Transverse colon (tissue), 4 donors: ENCODE measurements at regions not wholly inside any gene's neighbourhood (a gene's known extent, or its start where the extent isn't known, plus 50 kb on each side); places are given as distances from the start of the nearest gene placed in this dataset.

ENCODE experiments used
- DNase-seq: peaks from one replicate; pipeline ENCODE4 v3.0.0-alpha.2; 2019
- H3K27ac ChIP-seq, 4 donors: fragments of 200-600 bp; sonication (generic); 2 replicates each; pipeline ENCODE4 v1.5.1; 2016 to 2018; ENCODE audit warnings: inconsistent platforms in 4 of 4
- H3K27me3 ChIP-seq: fragments of 200-600 bp; sonication (generic); 2 replicates; pipeline ENCODE4 v1.5.1; 2017; ENCODE audit warnings: inconsistent platforms
- H3K36me3 ChIP-seq, 4 donors: fragments of 200-600 bp; sonication (generic); 2 replicates each; pipeline ENCODE4 v1.5.1; 2017 to 2019; ENCODE audit warnings: inconsistent platforms in 4 of 4
- H3K4me1 ChIP-seq, 4 donors: fragments of 200-600 bp; sonication (generic); 2 replicates each; pipeline ENCODE4 v1.5.1; 2017 to 2020; ENCODE audit warnings: inconsistent platforms in 4 of 4
- H3K4me3 ChIP-seq, 4 donors: fragments of 200-600 bp; sonication (generic); 1 replicate in 1 of 4; 2 replicates in 3 of 4; pipeline versions ENCODE4 v1.5.1 to v1.6.1; 2017 to 2019; ENCODE audit warnings: inconsistent platforms in 4 of 4
- H3K9me3 ChIP-seq, 2 donors: fragments of 200-600 bp; sonication (generic); 2 replicates each; pipeline ENCODE4 v1.5.1; 2017 to 2019; ENCODE audit warnings: inconsistent platforms in 2 of 2
- EP300 ChIP-seq: sonication (generic); formaldehyde crosslinking; IDR thresholded peaks from one replicate; pipeline ENCODE4 v1.6.1; 2017; ENCODE audit warnings: antibody characterized with exemption, low read depth
- POLR2A ChIP-seq: fragments of 450-650 bp; IDR thresholded peaks from one replicate; pipeline ENCODE4 v1.6.1; 2016; ENCODE audit warnings: antibody characterized with exemption, mild to moderate bottlenecking, moderate library complexity
- POLR2AphosphoS5 ChIP-seq, 3 donors: sonication (generic); formaldehyde crosslinking; IDR thresholded peaks; one replicate each; pipeline ENCODE4 v1.6.1; 2016; ENCODE audit warnings: antibody characterized with exemption in 3 of 3
- WGBS, 2 donors: methylation state at CpG; one replicate each; pipeline ENCODE4 v1.1.5; 2018; ENCODE audit warnings: low coverage in 1 of 2; 5-methylcytosine and 5-hydroxymethylcytosine counted together
- in situ Hi-C, 4 donors: fragments of 200-750 bp; cut with MboI; loops; one replicate each; pipeline versions ENCODE4 v1.15.0 to v1.15.1; 2017; ENCODE audit warnings: low sequenced_read_pairs in 3 of 4, low pct_ligation_motif_present in 1 of 4, low pct_unique_long_range_greater_than_20kb in 1 of 4
- intact Hi-C: fragments of 100-400 bp; cut with DNase I; formaldehyde crosslinking; loops from one replicate; pipeline ENCODE4 v1.15.1; 2023; ENCODE audit warnings: low total_unique reads
- TF ChIP-seq, protein P1 (sequence below), 5 experiments: fragments of 200-600 bp in 3 of 5; fragments of 450-650 bp in 2 of 5; sonication (generic) in 3 of 5; IDR thresholded peaks; 1 replicate in 2 of 5; 2 replicates in 3 of 5; pipeline ENCODE4 v1.5.1; 2016 to 2017; ENCODE audit warnings: antibody characterized with exemption in 5 of 5, inconsistent platforms in 3 of 5, mild to moderate bottlenecking in 2 of 5, moderate library complexity in 1 of 5

DNA sequence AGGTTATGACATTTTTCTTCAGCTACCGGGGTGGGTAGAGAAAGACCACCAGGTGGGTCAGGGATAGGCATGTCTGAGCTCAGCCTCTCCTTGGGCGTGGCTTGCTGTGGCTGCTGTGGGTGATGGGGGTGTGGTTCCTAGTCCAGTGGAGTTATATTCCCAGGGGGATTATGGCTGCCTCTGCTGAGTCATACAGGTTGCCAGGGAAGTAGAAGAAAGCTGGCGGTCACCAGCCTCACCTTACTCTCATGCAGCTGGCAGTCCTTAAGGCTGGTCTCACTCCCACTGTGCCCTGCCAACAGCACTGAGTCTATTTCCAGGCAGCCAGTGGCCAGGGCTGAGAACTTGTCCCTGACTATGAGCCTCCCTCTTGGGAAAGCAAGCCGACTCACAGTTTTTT is 130.0 kb downstream of the SCP2D1 start:
- TF ChIP-seq POLR2AphosphoS5 (IDR thresholded peaks at IDR 0.05) = no peak
- no peak for TF ChIP-seq EP300
- TF ChIP-seq, protein P1, sequence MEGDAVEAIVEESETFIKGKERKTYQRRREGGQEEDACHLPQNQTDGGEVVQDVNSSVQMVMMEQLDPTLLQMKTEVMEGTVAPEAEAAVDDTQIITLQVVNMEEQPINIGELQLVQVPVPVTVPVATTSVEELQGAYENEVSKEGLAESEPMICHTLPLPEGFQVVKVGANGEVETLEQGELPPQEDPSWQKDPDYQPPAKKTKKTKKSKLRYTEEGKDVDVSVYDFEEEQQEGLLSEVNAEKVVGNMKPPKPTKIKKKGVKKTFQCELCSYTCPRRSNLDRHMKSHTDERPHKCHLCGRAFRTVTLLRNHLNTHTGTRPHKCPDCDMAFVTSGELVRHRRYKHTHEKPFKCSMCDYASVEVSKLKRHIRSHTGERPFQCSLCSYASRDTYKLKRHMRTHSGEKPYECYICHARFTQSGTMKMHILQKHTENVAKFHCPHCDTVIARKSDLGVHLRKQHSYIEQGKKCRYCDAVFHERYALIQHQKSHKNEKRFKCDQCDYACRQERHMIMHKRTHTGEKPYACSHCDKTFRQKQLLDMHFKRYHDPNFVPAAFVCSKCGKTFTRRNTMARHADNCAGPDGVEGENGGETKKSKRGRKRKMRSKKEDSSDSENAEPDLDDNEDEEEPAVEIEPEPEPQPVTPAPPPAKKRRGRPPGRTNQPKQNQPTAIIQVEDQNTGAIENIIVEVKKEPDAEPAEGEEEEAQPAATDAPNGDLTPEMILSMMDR (IDR thresholded peaks at IDR 0.05) = no peak
- TF ChIP-seq POLR2A = no peak
- peaks cover 0 to 3% (median 0%) of the 10 kb centered on the region in 4 donors for H3K4me1 ChIP-seq
- intact Hi-C loops = no loop called here
- no peaks in the 10 kb centered on the region for H3K27me3 ChIP-seq
- H3K4me3 ChIP-seq = no peak overlapping the region
- in situ Hi-C loops = no loop called here
- H3K36me3 ChIP-seq = no peaks in the 10 kb centered on the region
- 77% methylated on average over 4 of the region's 4 CpGs; no CpG with 5 or more reads in 1 of the 2 donors for WGBS, 2 donors
- DNase-seq = no peak
- H3K9me3 ChIP-seq = no peaks in the 10 kb centered on the region
- no peak overlapping the region for H3K27ac ChIP-seq

DNA sequence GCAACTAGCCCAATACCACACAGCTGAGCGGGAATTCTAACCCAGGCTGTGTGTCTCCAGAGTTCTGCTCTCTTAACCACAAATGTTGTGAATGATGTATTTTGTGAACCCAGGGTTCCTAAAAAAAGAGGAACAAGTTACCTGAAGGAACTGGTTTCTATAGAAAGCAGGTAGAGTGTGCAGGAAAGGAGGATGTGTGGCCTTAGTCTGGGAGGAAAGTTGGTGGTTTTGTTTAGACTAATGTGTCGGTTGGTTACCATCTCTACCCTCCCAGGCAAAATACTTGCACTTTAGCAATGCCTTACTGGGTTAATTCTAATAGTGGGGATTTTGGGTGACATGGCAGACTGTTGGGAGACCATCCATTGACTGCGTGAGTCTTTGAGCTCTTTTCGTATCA is 143.3 kb downstream of the SCP2D1 start:
- intact Hi-C loops = no loop called here
- no peak for TF ChIP-seq EP300
- TF ChIP-seq POLR2AphosphoS5 (IDR thresholded peaks at IDR 0.05) = no peak
- TF ChIP-seq, protein P1 (IDR thresholded peaks at IDR 0.05) = no peak
- TF ChIP-seq POLR2A = no peak
- in situ Hi-C loops = no loop called here
- no peaks in the 10 kb centered on the region for H3K27me3 ChIP-seq
- DNase-seq = no peak
- no peaks in the 10 kb centered on the region for H3K4me1 ChIP-seq
- no peaks in the 10 kb centered on the region for H3K9me3 ChIP-seq
- WGBS, 2 donors = 86% methylated on average over 4 of the region's 4 CpGs
- no peaks in the 10 kb centered on the region for H3K36me3 ChIP-seq
- no peak overlapping the region for H3K4me3 ChIP-seq
- H3K27ac ChIP-seq = no peak overlapping the region

DNA sequence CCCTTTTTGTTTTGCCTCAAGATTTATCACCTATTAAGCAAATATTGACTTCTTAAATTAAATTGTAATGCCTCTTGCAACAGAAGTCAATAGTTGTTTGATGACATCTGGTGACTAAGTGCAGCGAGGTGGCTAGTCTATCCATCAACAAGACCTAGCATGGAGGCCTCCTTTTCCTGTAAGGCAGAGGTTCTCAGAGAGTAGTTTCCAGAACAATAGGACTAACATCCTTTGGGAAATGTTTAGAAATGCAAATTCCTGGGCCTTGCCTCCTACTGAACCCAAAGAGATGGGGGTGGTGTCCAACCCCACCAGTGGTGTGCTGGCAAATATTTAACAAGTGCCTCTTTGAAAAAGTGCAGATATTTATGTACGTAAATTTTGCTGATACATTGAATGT is 143.7 kb downstream of the SCP2D1 start:
- H3K4me3 ChIP-seq = no peak overlapping the region
- no peak overlapping the region for H3K27ac ChIP-seq
- 86 to 93% methylated on average over 2 of the region's 2 CpGs for WGBS, 2 donors
- no peaks in the 10 kb centered on the region for H3K4me1 ChIP-seq
- in situ Hi-C loops = no loop called here
- no peaks in the 10 kb centered on the region for H3K36me3 ChIP-seq
- no peak for DNase-seq
- TF ChIP-seq POLR2A (no peak), POLR2AphosphoS5 (IDR thresholded peaks at IDR 0.05) (no peak), EP300 (no peak)
- TF ChIP-seq, protein P1 (IDR thresholded peaks at IDR 0.05) = no peak
- H3K9me3 ChIP-seq = no peaks in the 10 kb centered on the region
- intact Hi-C loops = no loop called here
- no peaks in the 10 kb centered on the region for H3K27me3 ChIP-seq

DNA sequence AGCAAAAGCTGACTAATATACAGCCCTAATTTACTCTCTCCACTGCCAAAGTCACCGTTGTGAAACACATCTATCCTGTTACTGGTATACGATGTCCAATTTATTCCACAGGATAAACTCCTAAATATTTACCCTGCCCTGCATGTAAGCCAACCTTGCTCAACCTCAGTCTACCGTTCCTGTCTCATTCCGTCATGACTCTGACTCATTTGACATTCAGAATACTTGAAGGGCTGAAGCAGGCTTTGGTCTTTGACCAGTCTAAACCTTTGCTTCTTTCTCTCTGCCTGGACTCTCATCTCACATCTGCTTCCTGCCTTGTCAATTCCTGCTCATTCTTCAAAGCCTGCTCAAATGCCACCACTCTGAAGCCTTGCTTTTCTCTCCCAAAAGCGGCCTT is 157.5 kb downstream of the SCP2D1 start:
- Histone ChIP-seq H3K36me3 (no peaks in the 10 kb centered on the region), H3K4me1 (no peaks in the 10 kb centered on the region), H3K9me3 (no peaks in the 10 kb centered on the region), H3K27ac (no peak overlapping the region), H3K27me3 (no peaks in the 10 kb centered on the region), H3K4me3 (no peak overlapping the region)
- DNase-seq = no peak
- 84 to 100% methylated on average over 3 to 5 of the region's 5 CpGs for WGBS, 2 donors
- intact Hi-C loops (no loop called here), in situ Hi-C loops (no loop called here)
- TF ChIP-seq POLR2A (no peak), EP300 (no peak), POLR2AphosphoS5 (IDR thresholded peaks at IDR 0.05) (no peak)
- TF ChIP-seq, protein P1 (IDR thresholded peaks at IDR 0.05) = no peak
